Ishikawa (cell line): ENCODE measurements at regions not wholly inside any gene's neighbourhood (a gene's known extent, or its start where the extent isn't known, plus 50 kb on each side); places are given as distances from the start of the nearest gene placed in this dataset.

ENCODE experiments used
- CEBPB ChIP-seq: IDR thresholded peaks from 2 replicates; pipeline ENCODE4 v1.6.1; 2012
- CREB1 ChIP-seq: IDR thresholded peaks from 2 replicates; pipeline ENCODE4 v1.6.1; 2012; ENCODE audit warnings: low read depth
- EGR1 ChIP-seq: IDR thresholded peaks from 2 replicates; pipeline ENCODE4 v1.6.1; 2012
- EP300 ChIP-seq: IDR thresholded peaks from 2 replicates; pipeline ENCODE4 v1.6.1; 2012; ENCODE audit warnings: borderline replicate concordance
- NFIC ChIP-seq: IDR thresholded peaks from 2 replicates; pipeline ENCODE4 v1.6.1; 2012
- RAD21 ChIP-seq: IDR thresholded peaks from 2 replicates; pipeline ENCODE4 v1.6.1; 2012; ENCODE audit warnings: low read depth
- TAF1 ChIP-seq: IDR thresholded peaks from 2 replicates; pipeline ENCODE4 v1.6.1; 2012; ENCODE audit warnings: low read depth, mild to moderate bottlenecking
- TCF12 ChIP-seq: IDR thresholded peaks from 2 replicates; pipeline ENCODE4 v1.6.1; 2012; ENCODE audit warnings: low read depth
- TEAD4 ChIP-seq: IDR thresholded peaks from 2 replicates; pipeline ENCODE4 v1.6.1; 2012
- ZBTB7A ChIP-seq: IDR thresholded peaks from 2 replicates; pipeline ENCODE4 v1.6.1; 2012; ENCODE audit warnings: low read depth
- TF ChIP-seq, protein P1 (sequence below): IDR thresholded peaks from 2 replicates; pipeline ENCODE4 v1.6.1; 2012
- TF ChIP-seq, protein P2 (sequence below): IDR thresholded peaks from 2 replicates; pipeline ENCODE4 v1.6.1; 2012; ENCODE audit warnings: low read depth, mild to moderate bottlenecking
- TF ChIP-seq, protein P3 (sequence below): IDR thresholded peaks from 2 replicates; pipeline ENCODE4 v1.6.1; 2012

DNA sequence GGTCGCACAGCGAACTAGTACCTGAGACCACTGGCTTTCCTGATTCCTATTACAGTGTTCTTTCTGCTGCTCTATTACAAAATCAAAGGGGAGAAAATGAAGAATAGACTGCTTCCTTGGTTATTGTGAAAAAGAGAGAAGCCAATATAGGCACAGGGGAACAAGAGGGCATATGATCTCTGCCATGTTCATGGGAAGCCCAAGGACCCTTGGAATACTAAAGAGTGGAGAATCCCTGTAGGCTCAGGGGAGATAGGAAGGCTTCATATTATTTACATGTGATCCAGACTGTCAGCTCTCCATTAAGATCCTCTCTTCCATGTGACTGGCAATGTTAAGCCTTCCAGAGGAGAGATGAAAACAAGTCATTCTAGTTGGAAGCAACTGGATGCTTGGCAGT, 135.7 kb upstream of the MYCN start:
- no peak for TF ChIP-seq CEBPB
- no peak for TF ChIP-seq TAF1
- TF ChIP-seq, protein P1, sequence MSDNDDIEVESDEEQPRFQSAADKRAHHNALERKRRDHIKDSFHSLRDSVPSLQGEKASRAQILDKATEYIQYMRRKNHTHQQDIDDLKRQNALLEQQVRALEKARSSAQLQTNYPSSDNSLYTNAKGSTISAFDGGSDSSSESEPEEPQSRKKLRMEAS = no peak
- no peak for TF ChIP-seq EGR1
- TF ChIP-seq CREB1 = no peak
- TF ChIP-seq, protein P2, sequence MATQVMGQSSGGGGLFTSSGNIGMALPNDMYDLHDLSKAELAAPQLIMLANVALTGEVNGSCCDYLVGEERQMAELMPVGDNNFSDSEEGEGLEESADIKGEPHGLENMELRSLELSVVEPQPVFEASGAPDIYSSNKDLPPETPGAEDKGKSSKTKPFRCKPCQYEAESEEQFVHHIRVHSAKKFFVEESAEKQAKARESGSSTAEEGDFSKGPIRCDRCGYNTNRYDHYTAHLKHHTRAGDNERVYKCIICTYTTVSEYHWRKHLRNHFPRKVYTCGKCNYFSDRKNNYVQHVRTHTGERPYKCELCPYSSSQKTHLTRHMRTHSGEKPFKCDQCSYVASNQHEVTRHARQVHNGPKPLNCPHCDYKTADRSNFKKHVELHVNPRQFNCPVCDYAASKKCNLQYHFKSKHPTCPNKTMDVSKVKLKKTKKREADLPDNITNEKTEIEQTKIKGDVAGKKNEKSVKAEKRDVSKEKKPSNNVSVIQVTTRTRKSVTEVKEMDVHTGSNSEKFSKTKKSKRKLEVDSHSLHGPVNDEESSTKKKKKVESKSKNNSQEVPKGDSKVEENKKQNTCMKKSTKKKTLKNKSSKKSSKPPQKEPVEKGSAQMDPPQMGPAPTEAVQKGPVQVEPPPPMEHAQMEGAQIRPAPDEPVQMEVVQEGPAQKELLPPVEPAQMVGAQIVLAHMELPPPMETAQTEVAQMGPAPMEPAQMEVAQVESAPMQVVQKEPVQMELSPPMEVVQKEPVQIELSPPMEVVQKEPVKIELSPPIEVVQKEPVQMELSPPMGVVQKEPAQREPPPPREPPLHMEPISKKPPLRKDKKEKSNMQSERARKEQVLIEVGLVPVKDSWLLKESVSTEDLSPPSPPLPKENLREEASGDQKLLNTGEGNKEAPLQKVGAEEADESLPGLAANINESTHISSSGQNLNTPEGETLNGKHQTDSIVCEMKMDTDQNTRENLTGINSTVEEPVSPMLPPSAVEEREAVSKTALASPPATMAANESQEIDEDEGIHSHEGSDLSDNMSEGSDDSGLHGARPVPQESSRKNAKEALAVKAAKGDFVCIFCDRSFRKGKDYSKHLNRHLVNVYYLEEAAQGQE = no peak
- no peak for TF ChIP-seq TCF12
- no peak for TF ChIP-seq TEAD4
- no peak for TF ChIP-seq ZBTB7A
- no peak for TF ChIP-seq EP300
- no peak for TF ChIP-seq RAD21
- no peak for TF ChIP-seq NFIC
- TF ChIP-seq, protein P3, sequence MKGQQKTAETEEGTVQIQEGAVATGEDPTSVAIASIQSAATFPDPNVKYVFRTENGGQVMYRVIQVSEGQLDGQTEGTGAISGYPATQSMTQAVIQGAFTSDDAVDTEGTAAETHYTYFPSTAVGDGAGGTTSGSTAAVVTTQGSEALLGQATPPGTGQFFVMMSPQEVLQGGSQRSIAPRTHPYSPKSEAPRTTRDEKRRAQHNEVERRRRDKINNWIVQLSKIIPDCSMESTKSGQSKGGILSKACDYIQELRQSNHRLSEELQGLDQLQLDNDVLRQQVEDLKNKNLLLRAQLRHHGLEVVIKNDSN = no peak
